Mesendoderm (in vitro differentiated cells): ENCODE measurements at regions not wholly inside any gene's neighbourhood (a gene's known extent, or its start where the extent isn't known, plus 50 kb on each side); places are given as distances from the start of the nearest gene placed in this dataset.

Experiments
- DNase-seq: peaks from one replicate; pipeline ENCODE4 v3.0.0; 2013
- H2AK5ac ChIP-seq: 2 replicates; pipeline ENCODE4 v1.6.1; 2013; ENCODE audit warnings: low read length, inconsistent platforms
- H2BK120ac ChIP-seq: 2 replicates; pipeline ENCODE4 v1.6.1; 2013; ENCODE audit warnings: low read depth, mild to moderate bottlenecking, low read length, moderate library complexity, mixed read lengths
- H2BK15ac ChIP-seq: replicated peaks from 2 replicates; pipeline ENCODE4 v1.6.1; 2013; ENCODE audit warnings: low read depth, mild to moderate bottlenecking, moderate library complexity
- H2BK5ac ChIP-seq: 2 replicates; pipeline ENCODE4 v1.6.1; 2013; ENCODE audit warnings: low read length, inconsistent platforms
- H3K18ac ChIP-seq: 2 replicates; pipeline ENCODE4 v1.6.1; 2013; ENCODE audit warnings: mild to moderate bottlenecking, low read length, mixed read lengths
- H3K23ac ChIP-seq: one replicate; pipeline ENCODE4 v1.6.1; 2013; ENCODE audit warnings: low read length
- H3K27ac ChIP-seq: 2 replicates; pipeline ENCODE4 v1.5.1; 2013; ENCODE audit warnings: low read depth, mild to moderate bottlenecking, inconsistent platforms, low read length, moderate library complexity
- H3K27me3 ChIP-seq: 2 replicates; pipeline ENCODE4 v1.6.1; 2013; ENCODE audit warnings: low read length, control low read depth, mild to moderate bottlenecking, inconsistent platforms; ENCODE audit not compliant: insufficient read depth, poor library complexity
- H3K36me3 ChIP-seq: 2 replicates; pipeline ENCODE4 v1.6.1; 2013; ENCODE audit warnings: low read length, inconsistent platforms; ENCODE audit not compliant: control insufficient read depth, insufficient read depth
- H3K4ac ChIP-seq: one replicate; pipeline ENCODE4 v1.6.1; 2013; ENCODE audit warnings: low read depth, mild to moderate bottlenecking, low read length, moderate library complexity
- H3K4me1 ChIP-seq: 2 replicates; pipeline ENCODE4 v1.6.1; 2013; ENCODE audit warnings: low read depth, low read length, inconsistent platforms; ENCODE audit not compliant: control insufficient read depth
- H3K4me2 ChIP-seq: 2 replicates; pipeline ENCODE4 v1.6.1; 2013; ENCODE audit warnings: low read length
- H3K4me3 ChIP-seq: 2 replicates; pipeline ENCODE4 v1.5.1; 2013; ENCODE audit warnings: mild to moderate bottlenecking, low read length
- H3K56ac ChIP-seq: one replicate; pipeline ENCODE4 v1.6.1; 2013; ENCODE audit warnings: low read length
- H3K79me1 ChIP-seq: 2 replicates; pipeline ENCODE4 v1.6.1; 2013; ENCODE audit warnings: low read length, inconsistent platforms
- H3K79me2 ChIP-seq: 2 replicates; pipeline ENCODE4 v1.6.1; 2013; ENCODE audit warnings: mild to moderate bottlenecking, low read length; ENCODE audit not compliant: control insufficient read depth, insufficient read depth
- H3K9ac ChIP-seq: 2 replicates; pipeline ENCODE4 v1.6.1; 2013; ENCODE audit warnings: low read length, inconsistent platforms
- H4K5ac ChIP-seq: one replicate; pipeline ENCODE4 v1.6.1; 2013; ENCODE audit warnings: low read length
- H4K8ac ChIP-seq: one replicate; pipeline ENCODE4 v1.6.1; 2013; ENCODE audit warnings: low read depth, mild to moderate bottlenecking, control low read depth, low read length, moderate library complexity
- WGBS: extraction: QIAGEN DNeasy Blood & Tissue Kit; methylation state at CpG from one replicate; pipeline ENCODE4 v1.1.7; 2013; ENCODE audit warnings: low lambda C conversion rate, missing lambda C conversion rate; ENCODE audit not compliant: insufficient coverage; ENCODE audit errors: extremely low coverage; 5-methylcytosine and 5-hydroxymethylcytosine counted together

- DNase-seq, result no peak
- no peak overlapping the region for H3K27ac ChIP-seq
- no peak overlapping the region for H3K4ac ChIP-seq
Observed at GRCh38 chr18:68426731-68427315, 288.1 kb downstream of the TMX3 start.

GRCh38 chr18:68418881-68419280, 296.0 kb downstream of the TMX3 start:
- H3K18ac ChIP-seq, result no peak overlapping the region
- no peak overlapping the region for H3K9ac ChIP-seq
- H3K23ac ChIP-seq, result no peak overlapping the region
- no peak overlapping the region for H3K4me3 ChIP-seq
- H4K5ac ChIP-seq, result no peak overlapping the region
- H3K27me3 ChIP-seq, result no peaks in the 10 kb centered on the region
- no peak overlapping the region for H4K8ac ChIP-seq
- no peak overlapping the region for H2BK5ac ChIP-seq
- no peak overlapping the region for H2BK120ac ChIP-seq
- no peak overlapping the region for H2BK15ac ChIP-seq
- WGBS, result no CpG with 5 or more reads among the region's 5 CpGs
- H3K27ac ChIP-seq, result no peak overlapping the region
- H3K79me2 ChIP-seq, result no peaks in the 10 kb centered on the region
- H3K4me1 ChIP-seq, result no peaks in the 10 kb centered on the region
- DNase-seq, result no peak
- no peaks in the 10 kb centered on the region for H3K36me3 ChIP-seq
- H3K4ac ChIP-seq, result no peak overlapping the region
- no peak overlapping the region for H3K4me2 ChIP-seq
- no peaks in the 10 kb centered on the region for H3K79me1 ChIP-seq
- no peak overlapping the region for H2AK5ac ChIP-seq
- H3K56ac ChIP-seq, result no peak overlapping the region

More at GRCh38 chr18:68426731-68427315, 288.1 kb downstream of the TMX3 start:
- H3K79me2 ChIP-seq, result no peaks in the 10 kb centered on the region
- H4K5ac ChIP-seq, result no peak overlapping the region
- no peak overlapping the region for H3K56ac ChIP-seq
- H2BK15ac ChIP-seq, result no peak overlapping the region
- no peaks in the 10 kb centered on the region for H3K27me3 ChIP-seq
- no peak overlapping the region for H3K23ac ChIP-seq
- no peak overlapping the region for H3K9ac ChIP-seq
- no peak overlapping the region for H4K8ac ChIP-seq
- no peaks in the 10 kb centered on the region for H3K36me3 ChIP-seq
- H3K4me3 ChIP-seq, result no peak overlapping the region
- H2BK5ac ChIP-seq, result no peak overlapping the region
- no CpG with 5 or more reads among the region's 5 CpGs for WGBS
- H3K18ac ChIP-seq, result no peak overlapping the region
- no peak overlapping the region for H2AK5ac ChIP-seq
- no peak overlapping the region for H3K4me2 ChIP-seq
- no peaks in the 10 kb centered on the region for H3K4me1 ChIP-seq
- H3K79me1 ChIP-seq, result no peaks in the 10 kb centered on the region
- H2BK120ac ChIP-seq, result no peak overlapping the region

DNA sequence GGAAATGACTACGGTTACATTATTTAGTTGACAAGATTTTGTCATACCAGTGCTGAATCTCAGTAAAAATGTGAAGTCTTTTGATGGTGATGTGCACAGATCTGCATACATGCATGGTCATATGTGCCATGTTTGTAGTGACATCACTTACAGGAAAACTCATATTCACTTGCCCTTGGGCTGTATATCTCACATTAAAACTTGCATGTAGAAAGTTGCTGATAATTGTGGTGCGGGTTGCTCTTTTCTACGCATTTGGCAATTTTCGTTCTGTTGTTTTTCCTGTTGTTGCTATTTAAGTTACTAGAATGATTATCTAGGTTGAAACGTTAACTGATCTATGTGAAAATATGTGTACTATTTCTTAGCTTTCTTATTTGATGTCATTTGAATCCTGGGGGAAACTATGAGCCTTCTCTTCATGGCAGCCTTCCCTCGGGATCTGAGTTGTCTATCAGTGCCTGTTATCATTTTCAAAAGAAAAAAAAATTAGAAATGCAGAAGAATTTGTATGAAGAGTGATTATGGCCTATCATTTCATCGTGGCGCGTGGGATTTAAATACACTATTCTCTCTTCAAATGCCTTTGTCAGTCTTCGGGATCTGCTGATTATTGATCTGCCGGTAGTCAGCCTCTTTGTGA, 296.6 kb downstream of the TMX3 start:
- Histone ChIP-seq H2BK120ac (no peak overlapping the region), H3K4me1 (no peaks in the 10 kb centered on the region), H4K5ac (no peak overlapping the region), H3K79me2 (no peaks in the 10 kb centered on the region), H4K8ac (no peak overlapping the region), H3K27me3 (no peaks in the 10 kb centered on the region), H2BK5ac (no peak overlapping the region), H3K4ac (no peak overlapping the region), H2AK5ac (no peak overlapping the region), H3K56ac (no peak overlapping the region), H2BK15ac (no peak overlapping the region), H3K4me3 (no peak overlapping the region), H3K36me3 (no peaks in the 10 kb centered on the region), H3K23ac (no peak overlapping the region), H3K9ac (no peak overlapping the region), H3K27ac (no peak overlapping the region), H3K18ac (no peak overlapping the region), H3K4me2 (no peak overlapping the region), H3K79me1 (no peaks in the 10 kb centered on the region)
- no peak for DNase-seq
- WGBS, result no CpG with 5 or more reads among the region's 11 CpGs

DNA sequence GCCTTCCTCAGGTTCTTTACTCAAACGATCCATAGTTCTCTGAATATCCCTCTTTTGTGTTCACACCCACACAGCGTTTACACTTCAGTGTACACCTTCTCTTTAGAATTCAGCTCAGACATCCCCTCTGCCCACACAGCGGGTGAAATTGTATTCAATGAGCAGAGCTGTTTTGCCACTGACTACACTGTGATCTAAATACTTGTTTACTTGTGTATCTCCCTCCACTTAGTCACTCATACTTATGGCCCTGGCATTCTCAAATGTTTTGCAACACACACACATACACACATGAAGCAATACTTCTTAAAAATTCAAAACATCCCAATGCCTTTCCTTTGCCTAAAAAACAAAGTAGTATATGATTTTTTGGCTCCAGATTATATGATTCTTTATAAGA, 297.1 kb downstream of the TMX3 start:
- no peaks in the 10 kb centered on the region for H3K27me3 ChIP-seq
- H3K56ac ChIP-seq, result no peak overlapping the region
- no peak overlapping the region for H3K4ac ChIP-seq
- no peaks in the 10 kb centered on the region for H3K4me1 ChIP-seq
- no peak overlapping the region for H4K8ac ChIP-seq
- no peak overlapping the region for H2BK120ac ChIP-seq
- H3K36me3 ChIP-seq, result no peaks in the 10 kb centered on the region
- no peak overlapping the region for H2AK5ac ChIP-seq
- H3K79me1 ChIP-seq, result no peaks in the 10 kb centered on the region
- no peak overlapping the region for H3K9ac ChIP-seq
- H3K4me2 ChIP-seq, result no peak overlapping the region
- H3K4me3 ChIP-seq, result no peak overlapping the region
- H3K18ac ChIP-seq, result no peak overlapping the region
- no peak overlapping the region for H4K5ac ChIP-seq
- no peak overlapping the region for H2BK5ac ChIP-seq
- DNase-seq, result no peak
- H3K23ac ChIP-seq, result no peak overlapping the region
- no CpG with 5 or more reads among the region's 3 CpGs for WGBS
- H3K79me2 ChIP-seq, result no peaks in the 10 kb centered on the region
- H2BK15ac ChIP-seq, result no peak overlapping the region
- H3K27ac ChIP-seq, result no peak overlapping the region

DNA sequence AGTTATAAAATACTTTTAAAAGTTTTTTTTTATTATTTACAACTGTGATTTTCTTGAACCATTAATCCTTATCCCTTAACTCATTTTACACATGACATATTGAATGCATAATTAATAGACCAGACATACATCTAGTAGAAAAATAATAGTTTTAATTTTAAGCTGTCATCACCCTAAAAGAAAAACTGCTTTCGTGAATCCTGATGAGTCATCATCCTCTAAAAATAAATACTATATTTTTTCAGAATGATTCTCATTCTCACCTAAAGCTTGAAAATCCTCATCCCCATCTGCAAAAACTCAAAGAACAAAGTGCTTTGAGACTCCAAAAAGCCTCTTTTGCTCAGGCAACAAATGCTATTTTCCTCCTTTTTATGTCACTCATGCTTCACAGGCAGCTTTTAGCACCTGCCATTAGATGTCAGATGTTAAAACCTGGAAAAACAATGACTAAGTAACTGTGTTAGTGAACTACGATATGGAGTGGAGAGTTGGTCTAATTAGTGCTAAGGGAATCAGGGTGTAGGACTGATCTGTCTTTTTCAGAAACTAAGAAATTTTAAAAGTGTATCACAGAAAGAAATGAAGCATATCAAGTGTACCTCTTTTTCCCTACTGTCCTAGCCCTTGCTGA, 297.6 kb downstream of the TMX3 start:
- no peak overlapping the region for H4K8ac ChIP-seq
- H3K79me1 ChIP-seq, result no peaks in the 10 kb centered on the region
- H3K4me2 ChIP-seq, result no peak overlapping the region
- H2BK15ac ChIP-seq, result no peak overlapping the region
- no peaks in the 10 kb centered on the region for H3K79me2 ChIP-seq
- DNase-seq, result no peak
- no peaks in the 10 kb centered on the region for H3K36me3 ChIP-seq
- H3K9ac ChIP-seq, result no peak overlapping the region
- no peak overlapping the region for H3K4ac ChIP-seq
- no peak overlapping the region for H3K56ac ChIP-seq
- no peak overlapping the region for H3K18ac ChIP-seq
- H2BK120ac ChIP-seq, result no peak overlapping the region
- H3K27ac ChIP-seq, result no peak overlapping the region
- no peak overlapping the region for H3K4me3 ChIP-seq
- H2BK5ac ChIP-seq, result no peak overlapping the region
- H4K5ac ChIP-seq, result no peak overlapping the region
- no peaks in the 10 kb centered on the region for H3K27me3 ChIP-seq
- H3K23ac ChIP-seq, result no peak overlapping the region
- H3K4me1 ChIP-seq, result no peaks in the 10 kb centered on the region
- H2AK5ac ChIP-seq, result no peak overlapping the region
- WGBS, result no CpG with 5 or more reads among the region's 2 CpGs
